CD4-positive, alpha-beta T cell (primary cell): ENCODE measurements at regions not wholly inside any gene's neighbourhood (a gene's known extent, or its start where the extent isn't known, plus 50 kb on each side); places are given as distances from the start of the nearest gene placed in this dataset.

ENCODE experiments used
- ATAC-seq: fragments of 200-7000 bp; cut with Tn5 transposase; one replicate; pipeline ENCODE4 v1.10.0; 2022; ENCODE audit warnings: mild to moderate bottlenecking; ENCODE audit not compliant: poor library complexity
- CTCF ChIA-PET: fragments of 350-600 bp; sonication (Branson Sonifier 250); formaldehyde crosslinking; loops from one replicate; lab custom pipeline; 2021; ENCODE audit warnings: antibody characterized with exemption, inconsistent platforms; lab: Charles Lee
- POLR2A ChIA-PET: fragments of 350-600 bp; sonication (Branson Sonifier 250); formaldehyde crosslinking; loops from one replicate; lab custom pipeline; 2021; ENCODE audit warnings: antibody characterized with exemption, inconsistent platforms; lab: Charles Lee
- DNase-seq, 14 experiments: peaks; one replicate each; pipeline ENCODE4 v3.0.0-alpha.2; 2013 to 2020; ENCODE audit warnings: mixed read lengths in 2 of 14
- H3K27ac ChIP-seq, 2 donors: one replicate each; pipeline versions ENCODE4 v1.5.1 to v1.7.0; 2013; ENCODE audit warnings: low read length in 2 of 2, low read depth in 1 of 2, mild to moderate bottlenecking in 1 of 2
- H3K27me3 ChIP-seq, 2 experiments: 1 replicate in 1 of 2; 2 replicates in 1 of 2; pipeline versions ENCODE4 v1.6.1 to v1.7.0; 2013; ENCODE audit warnings: low read length in 2 of 2, control low read depth in 1 of 2, mild to moderate bottlenecking in 1 of 2, moderate library complexity in 1 of 2; ENCODE audit not compliant: insufficient read depth in 2 of 2, control insufficient read depth in 1 of 2
- H3K36me3 ChIP-seq: one replicate; pipeline ENCODE4 v1.6.1; 2013; ENCODE audit warnings: low read length, control low read depth; ENCODE audit not compliant: insufficient read depth
- H3K4me1 ChIP-seq: one replicate; pipeline ENCODE4 v1.6.1; 2013; ENCODE audit warnings: low read length, control low read depth; ENCODE audit not compliant: insufficient read depth
- H3K4me3 ChIP-seq: one replicate; pipeline ENCODE4 v1.5.1; 2013; ENCODE audit warnings: mild to moderate bottlenecking, low read length, moderate library complexity
- H3K9me3 ChIP-seq, 2 experiments: 1 replicate in 1 of 2; 2 replicates in 1 of 2; pipeline versions ENCODE4 v1.6.1 to v1.7.0; 2013; ENCODE audit warnings: low read length in 2 of 2, mild to moderate bottlenecking in 2 of 2, control low read depth in 1 of 2, moderate library complexity in 1 of 2; ENCODE audit not compliant: control insufficient read depth in 1 of 2, insufficient read depth in 1 of 2
- H3K27ac Mint-ChIP-seq: one replicate; pipeline ENCODE4 v1.8.0; 2020; ENCODE audit warnings: mixed read lengths
- H3K27me3 Mint-ChIP-seq: one replicate; pipeline ENCODE4 v1.8.0; 2021; ENCODE audit warnings: mixed read lengths
- H3K36me3 Mint-ChIP-seq: one replicate; pipeline ENCODE4 v1.8.0; 2021; ENCODE audit warnings: low read depth, mixed read lengths
- H3K4me1 Mint-ChIP-seq: one replicate; pipeline ENCODE4 v1.8.0; 2021; ENCODE audit warnings: low read depth, mixed read lengths
- H3K4me3 Mint-ChIP-seq: one replicate; pipeline ENCODE4 v1.8.0; 2020; ENCODE audit warnings: mild to moderate bottlenecking, mixed read lengths
- H3K9me3 Mint-ChIP-seq: one replicate; pipeline ENCODE4 v1.8.0; 2020; ENCODE audit warnings: mixed read lengths
- CTCF ChIP-seq: fragments of 200-600 bp; IDR thresholded peaks from one replicate; pipeline ENCODE4 v1.8.0; 2022; ENCODE audit warnings: antibody characterized with exemption, mild to moderate bottlenecking
- intact Hi-C, 2 experiments: fragments of 100-400 bp; cut with DNase I in 1 of 2; cut with micrococcal nuclease in 1 of 2; formaldehyde crosslinking; loops; one replicate each; pipeline versions ENCODE4 v1.15.1 to v1.9.0; 2023 to 2025; cut with DNase I, micrococcal nuclease

- Mint-ChIP-seq H3K36me3 (no peaks in the 10 kb centered on the region), H3K4me1 (no peaks in the 10 kb centered on the region), H3K9me3 (peaks cover 3% of the 10 kb centered on the region), H3K27ac (no peak overlapping the region), H3K4me3 (no peak overlapping the region), H3K27me3 (no peaks in the 10 kb centered on the region)
- intact Hi-C loops, result no loop called here
- DNase-seq, result peak in 1 of 14 experiments; percentile 28
- Histone ChIP-seq H3K27ac (no peak overlapping the region), H3K4me3 (no peak overlapping the region), H3K36me3 (no peaks in the 10 kb centered on the region), H3K9me3 (peaks cover 0 to 8% of the 10 kb centered on the region in 2 experiments), H3K27me3 (no peaks in the 10 kb centered on the region), H3K4me1 (no peaks in the 10 kb centered on the region)
- ATAC-seq, result no peak
- TF ChIP-seq CTCF, result no peak
- ChIA-PET POLR2A (no interaction called here), CTCF (no interaction called here)
Measured at GRCh38 chr2:8615252-8615575, 66.6 kb upstream of the ID2 start.

DNA sequence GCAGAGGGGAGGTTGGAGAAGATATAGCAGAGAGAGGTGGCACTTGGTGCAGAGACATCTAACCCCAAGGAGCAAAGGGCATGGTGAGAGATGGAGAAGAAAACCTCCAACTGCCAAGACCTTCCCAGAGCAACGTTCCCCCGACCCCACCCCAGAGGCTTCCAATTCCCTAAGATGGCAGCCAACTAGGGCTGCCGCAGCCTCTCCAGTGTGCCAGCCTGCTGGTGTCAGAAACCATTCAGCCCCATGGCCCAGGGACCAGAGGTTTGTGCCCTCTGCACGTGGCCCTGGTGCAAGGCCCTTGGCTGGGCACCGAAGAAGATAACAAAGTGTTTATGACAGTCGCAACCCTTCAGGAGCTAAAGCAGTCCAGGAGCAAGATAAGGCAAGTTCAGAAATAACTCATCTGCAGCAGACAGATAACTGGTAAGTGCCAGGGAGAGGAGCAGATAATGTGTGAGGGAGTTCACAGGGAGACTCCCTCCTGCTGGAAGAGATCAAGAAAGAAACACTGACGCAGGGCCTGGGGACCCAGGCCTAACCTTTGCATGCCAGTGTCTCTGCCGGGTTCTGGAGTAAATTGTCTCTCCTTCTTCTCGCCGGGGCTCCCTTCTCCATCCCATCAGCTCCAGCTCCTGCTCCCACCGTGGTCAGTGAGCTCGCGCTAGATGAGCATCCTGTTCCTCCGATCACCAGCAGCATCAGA lies 66.1 kb upstream of the ID2 start:
- H3K36me3 Mint-ChIP-seq, result no peaks in the 10 kb centered on the region
- POLR2A ChIA-PET, result no interaction called here
- Histone ChIP-seq H3K4me3 (no peak overlapping the region), H3K27ac (no peak overlapping the region), H3K4me1 (no peaks in the 10 kb centered on the region), H3K9me3 (peaks cover 0 to 8% of the 10 kb centered on the region in 2 experiments), H3K27me3 (no peaks in the 10 kb centered on the region), H3K36me3 (no peaks in the 10 kb centered on the region)
- CTCF ChIA-PET, result no interaction called here
- no peak overlapping the region for H3K27ac Mint-ChIP-seq
- intact Hi-C loops, result no loop called here
- DNase-seq (peak in 1 of 14 experiments; percentile 17), ATAC-seq (no peak)
- H3K9me3 Mint-ChIP-seq, result peaks cover under 1% of the 10 kb centered on the region
- H3K27me3 Mint-ChIP-seq, result no peaks in the 10 kb centered on the region
- no peak for TF ChIP-seq CTCF
- no peak overlapping the region for H3K4me3 Mint-ChIP-seq
- H3K4me1 Mint-ChIP-seq, result no peaks in the 10 kb centered on the region

DNA sequence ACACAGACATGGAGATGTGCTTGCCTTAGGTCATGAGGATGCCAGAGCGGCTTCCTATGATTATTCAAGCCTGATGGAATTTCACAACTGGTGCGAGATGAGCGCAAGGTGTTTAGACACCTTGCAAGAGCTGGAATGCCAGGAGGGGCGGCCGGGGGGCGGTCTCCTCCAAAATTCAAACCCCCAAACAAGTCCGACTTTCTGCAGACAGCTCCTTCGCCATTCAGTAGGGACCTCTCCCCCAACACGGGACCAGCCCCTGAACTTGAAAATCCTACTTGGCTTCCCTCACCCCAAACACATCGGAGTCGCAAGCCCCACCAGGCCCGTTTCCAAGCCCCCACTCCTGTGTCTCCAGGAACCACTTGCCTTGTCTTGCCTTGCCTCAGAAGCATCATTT lies 64.8 kb upstream of the ID2 start:
- ChIA-PET CTCF (no interaction called here), POLR2A (interaction anchor here (0.7 kb wide), 1 partner anchor 239 kb away, joined by 3 read pairs; no protein-coding TSS in a partner anchor)
- Mint-ChIP-seq H3K27ac (no peak overlapping the region), H3K27me3 (no peaks in the 10 kb centered on the region), H3K36me3 (no peaks in the 10 kb centered on the region), H3K4me3 (no peak overlapping the region), H3K9me3 (no peaks in the 10 kb centered on the region), H3K4me1 (no peaks in the 10 kb centered on the region)
- H3K27ac ChIP-seq, result no peak overlapping the region
- no peak overlapping the region for H3K4me3 ChIP-seq
- H3K9me3 ChIP-seq, result peaks cover 0 to 3% of the 10 kb centered on the region in 2 experiments
- no peaks in the 10 kb centered on the region for H3K27me3 ChIP-seq
- intact Hi-C loops, result no loop called here
- peak in 1 of 14 experiments; percentile 14 for DNase-seq
- ATAC-seq, result no peak
- no peaks in the 10 kb centered on the region for H3K4me1 ChIP-seq
- no peak for TF ChIP-seq CTCF
- H3K36me3 ChIP-seq, result no peaks in the 10 kb centered on the region
